Stimulated activated naive CD8-positive, alpha-beta T cell treated with anti-CD3 and anti-CD28 coated beads, Interleukin-15, Interleukin-2, amounts not matched to agents 100 U/mL and 50 U/mL, for 24 hours (primary cell): ENCODE measurements at regions not wholly inside any gene's neighbourhood (a gene's known extent, or its start where the extent isn't known, plus 50 kb on each side); places are given as distances from the start of the nearest gene placed in this dataset.
A peak's percentile ranks its signal among the peaks of the same experiment; 100 is the strongest.

Experiments used
- ATAC-seq: fragments of 150-1000 bp; cut with Tn5 transposase; one replicate; pipeline ENCODE4 v1.10.0; 2021
- DNase-seq: peaks from one replicate; pipeline ENCODE4 v3.0.0; 2021

- DNase-seq (no peak), ATAC-seq (peak; percentile 23)
Measured at GRCh38 chr1:181430015-181430885, 53.1 kb upstream of the CACNA1E start.
